ENCODE measurements at regions not wholly inside any gene's neighbourhood (a gene's known extent, or its start where the extent isn't known, plus 50 kb on each side); places are given as distances from the start of the nearest gene placed in this dataset.

- Histone ChIP-seq H3K9me3 (no peaks in the 10 kb centered on the region), H3K4me3 (no peak overlapping the region), H3K36me3 (no peaks in the 10 kb centered on the region), H3K4me1 (no peaks in the 10 kb centered on the region), H3K27me3 (ENCODE audit: low read depth) (no peaks in the 10 kb centered on the region), H3K27ac (no peak overlapping the region)
- no peak for DNase-seq
- no peak for ATAC-seq
- intact Hi-C loops (cut with DNase I): no loop called here
- TF ChIP-seq CTCF (IDR thresholded peaks at IDR 0.05): no peak
Measured at GRCh38 chr6:132101535-132101934, 150.4 kb upstream of the CCN2 start.

DNA sequence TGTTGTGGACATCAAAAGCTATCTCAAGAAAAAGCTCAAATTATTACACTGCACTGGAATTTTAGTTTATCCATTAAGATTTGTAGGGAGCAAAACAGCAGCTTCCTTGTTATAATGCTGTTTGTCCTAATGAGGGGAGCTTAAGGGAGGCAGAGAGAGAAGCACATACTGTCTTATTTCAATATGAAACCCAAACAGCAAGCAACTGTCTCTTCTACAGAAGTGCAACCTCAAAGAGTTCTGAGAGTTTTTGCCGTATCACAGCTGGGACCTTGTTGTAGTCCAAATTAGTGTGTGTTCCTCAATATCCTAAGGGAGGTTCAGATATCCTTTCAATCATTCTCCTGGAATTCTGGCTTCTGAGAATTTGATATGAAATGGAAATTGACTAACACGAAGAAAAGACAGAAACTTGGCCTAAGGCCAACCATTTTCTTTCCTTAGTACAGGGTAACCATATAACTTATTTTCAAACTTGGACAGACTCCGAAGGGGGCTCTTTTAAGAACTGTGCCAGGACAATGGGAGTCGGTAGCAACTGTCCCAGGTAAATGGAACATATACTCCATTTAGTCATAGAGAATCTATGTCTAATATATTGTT lies 149.3 kb upstream of the CCN2 start:
- no peaks in the 10 kb centered on the region for H3K9me3 ChIP-seq
- no peak for TF ChIP-seq CTCF (IDR thresholded peaks at IDR 0.05)
- no peak overlapping the region for H3K4me3 ChIP-seq
- intact Hi-C loops (cut with DNase I): no loop called here
- no peak overlapping the region for H3K27ac ChIP-seq
- H3K27me3 ChIP-seq (ENCODE audit: low read depth): no peaks in the 10 kb centered on the region
- no peak for DNase-seq
- ATAC-seq: no peak
- H3K4me1 ChIP-seq: no peaks in the 10 kb centered on the region
- H3K36me3 ChIP-seq: no peaks in the 10 kb centered on the region

DNA sequence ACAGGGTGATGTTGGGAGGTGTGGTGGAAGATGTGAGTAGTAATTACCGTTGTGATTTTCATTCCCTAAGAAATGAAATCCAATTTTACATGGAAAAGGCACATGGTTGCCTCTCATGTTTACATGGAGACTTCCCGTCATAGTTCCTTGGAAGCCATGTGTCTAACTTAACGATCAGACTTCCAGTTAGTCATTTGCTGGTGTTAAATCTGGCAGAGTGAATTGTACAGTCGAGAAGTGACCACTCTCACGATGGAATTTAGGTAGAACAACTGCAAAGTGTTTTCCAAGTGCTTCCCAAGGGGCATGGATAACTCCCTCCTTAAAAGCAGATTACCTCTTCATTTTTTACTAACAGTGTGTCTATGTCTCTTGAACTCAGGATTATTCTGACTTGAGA lies 145.8 kb upstream of the CCN2 start:
- Histone ChIP-seq H3K36me3 (no peaks in the 10 kb centered on the region), H3K27ac (no peak overlapping the region), H3K4me1 (no peaks in the 10 kb centered on the region), H3K27me3 (ENCODE audit: low read depth) (no peaks in the 10 kb centered on the region), H3K9me3 (no peaks in the 10 kb centered on the region), H3K4me3 (no peak overlapping the region)
- ATAC-seq (no peak), DNase-seq (no peak)
- no peak for TF ChIP-seq CTCF (IDR thresholded peaks at IDR 0.05)
- intact Hi-C loops (cut with DNase I): no loop called here

DNA sequence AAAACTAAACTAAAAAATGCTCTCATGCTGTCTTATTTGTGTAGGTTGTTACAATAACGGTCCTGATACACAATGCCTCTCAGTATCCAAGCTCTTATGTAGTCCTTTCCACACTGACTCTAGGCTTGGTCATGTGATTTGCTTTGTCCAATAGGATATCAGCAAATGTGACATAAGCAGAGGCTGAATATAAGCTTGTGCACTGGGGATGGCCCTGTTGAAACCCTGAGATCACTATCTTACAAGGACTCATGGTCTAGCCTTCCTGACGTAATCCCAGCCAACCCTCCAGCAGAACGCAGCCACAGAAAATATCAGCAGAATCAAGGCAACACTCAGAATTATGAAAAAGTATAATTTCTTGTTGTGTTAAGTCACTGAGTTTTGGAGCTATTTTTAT lies 145.1 kb upstream of the CCN2 start:
- Histone ChIP-seq H3K9me3 (no peaks in the 10 kb centered on the region), H3K27me3 (ENCODE audit: low read depth) (no peaks in the 10 kb centered on the region), H3K27ac (no peak overlapping the region), H3K4me3 (no peak overlapping the region), H3K36me3 (no peaks in the 10 kb centered on the region), H3K4me1 (no peaks in the 10 kb centered on the region)
- intact Hi-C loops (cut with DNase I): no loop called here
- TF ChIP-seq CTCF (IDR thresholded peaks at IDR 0.05): no peak
- ATAC-seq: no peak
- DNase-seq: no peak

DNA sequence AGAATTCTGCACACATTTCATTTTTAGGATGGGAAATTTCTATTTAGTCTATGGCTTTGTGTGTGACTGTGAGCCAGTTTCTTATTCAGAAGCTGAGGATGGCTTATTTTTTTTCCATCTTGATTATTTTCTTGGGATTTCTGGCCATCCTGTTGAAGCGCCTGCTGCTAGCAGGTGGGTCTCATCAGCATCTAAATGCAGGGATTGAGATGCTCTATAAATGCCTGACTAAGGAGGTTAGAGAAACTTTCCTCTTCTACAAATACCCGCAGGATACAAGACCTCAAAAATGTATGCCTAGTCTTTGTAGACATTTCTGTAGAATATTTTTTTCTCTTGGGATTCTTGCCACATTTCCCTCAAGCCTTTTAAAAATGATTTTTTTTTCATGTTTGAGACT lies 138.0 kb upstream of the CCN2 start:
- intact Hi-C loops (cut with DNase I): no loop called here
- Histone ChIP-seq H3K4me1 (no peaks in the 10 kb centered on the region), H3K27me3 (ENCODE audit: low read depth) (no peaks in the 10 kb centered on the region), H3K9me3 (no peaks in the 10 kb centered on the region), H3K27ac (no peak overlapping the region), H3K4me3 (no peak overlapping the region), H3K36me3 (no peaks in the 10 kb centered on the region)
- no peak for ATAC-seq
- no peak for DNase-seq
- TF ChIP-seq CTCF (IDR thresholded peaks at IDR 0.05): no peak

GRCh38 chr6:132088150-132088549 lies 137.0 kb upstream of the CCN2 start:
- H3K27ac ChIP-seq: no peak overlapping the region
- H3K4me3 ChIP-seq: no peak overlapping the region
- DNase-seq (no peak), ATAC-seq (no peak)
- no peaks in the 10 kb centered on the region for H3K36me3 ChIP-seq
- intact Hi-C loops (cut with DNase I): no loop called here
- no peaks in the 10 kb centered on the region for H3K27me3 ChIP-seq (ENCODE audit: low read depth)
- no peaks in the 10 kb centered on the region for H3K9me3 ChIP-seq
- no peaks in the 10 kb centered on the region for H3K4me1 ChIP-seq
- TF ChIP-seq CTCF (IDR thresholded peaks at IDR 0.05): no peak

All from lower lobe of right lung (tissue), 2 donors.